Fibroblast of lung (primary cell): ENCODE measurements at regions not wholly inside any gene's neighbourhood (a gene's known extent, or its start where the extent isn't known, plus 50 kb on each side); places are given as distances from the start of the nearest gene placed in this dataset.

ENCODE experiments used
- DNase-seq, 2 donors: peaks; one replicate each; pipeline versions ENCODE4 v3.0.0 to v3.0.0-alpha.2; 2010; ENCODE audit warnings: low read depth in 2 of 2
- H2AFZ ChIP-seq: 2 replicates; pipeline ENCODE4 v1.5.1; 2012; ENCODE audit warnings: low read length, control low read depth, inconsistent platforms
- H3K27ac ChIP-seq: 2 replicates; pipeline ENCODE4 v1.5.1; 2011; ENCODE audit warnings: low read length, control low read depth; ENCODE audit not compliant: insufficient read depth
- H3K27me3 ChIP-seq: 2 replicates; pipeline ENCODE4 v1.5.1; 2011; ENCODE audit warnings: mild to moderate bottlenecking, low read length; ENCODE audit not compliant: control insufficient read depth, insufficient read depth
- H3K36me3 ChIP-seq: 2 replicates; pipeline ENCODE4 v1.5.1; 2011; ENCODE audit warnings: low read length; ENCODE audit not compliant: control insufficient read depth, insufficient read depth
- H3K4me1 ChIP-seq: 2 replicates; pipeline ENCODE4 v1.5.1; 2011; ENCODE audit warnings: low read length; ENCODE audit not compliant: control insufficient read depth, insufficient read depth; ENCODE audit errors: extremely low read depth
- H3K4me2 ChIP-seq: 2 replicates; pipeline ENCODE4 v1.5.1; 2011; ENCODE audit warnings: low read length, control low read depth; ENCODE audit not compliant: insufficient read depth; ENCODE audit errors: extremely low read depth
- H3K4me3 ChIP-seq, 4 experiments: fragments of 200-600 bp in 1 of 4; sonication (generic) in 1 of 4; replicated peaks in 1 of 4; 2 replicates each; pipeline ENCODE4 v1.5.1; 2011 to 2016; ENCODE audit warnings: low read length in 4 of 4, low read depth in 3 of 4, mild to moderate bottlenecking in 3 of 4, control low read depth in 2 of 4, inconsistent platforms in 1 of 4, mixed read lengths in 1 of 4; ENCODE audit not compliant: insufficient read depth in 1 of 4; ENCODE audit errors: control extremely low read depth in 1 of 4
- H3K79me2 ChIP-seq: 2 replicates; pipeline ENCODE4 v1.5.1; 2012; ENCODE audit warnings: mild to moderate bottlenecking, low read length, inconsistent platforms; ENCODE audit not compliant: control insufficient read depth, insufficient read depth
- H3K9ac ChIP-seq: 2 replicates; pipeline ENCODE4 v1.5.1; 2011; ENCODE audit warnings: mild to moderate bottlenecking, low read length, control low read depth; ENCODE audit not compliant: insufficient read depth
- H3K9me3 ChIP-seq: 2 replicates; pipeline ENCODE4 v1.5.1; 2012; ENCODE audit warnings: low read depth, low read length; ENCODE audit not compliant: control insufficient read depth, insufficient read depth
- H4K20me1 ChIP-seq: 2 replicates; pipeline ENCODE4 v1.5.1; 2011; ENCODE audit warnings: low read length; ENCODE audit not compliant: control insufficient read depth, insufficient read depth; ENCODE audit errors: extremely low read depth
- CTCF ChIP-seq, 2 donors: IDR thresholded peaks in 1 of 2; conservative IDR thresholded peaks in 1 of 2; 1 replicate in 1 of 2; 2 replicates in 1 of 2; pipeline ENCODE4 v1.5.1; 2011 to 2012; ENCODE audit warnings: low read length in 2 of 2, control low read depth in 1 of 2, inconsistent platforms in 1 of 2, low read depth in 1 of 2, mild to moderate bottlenecking in 1 of 2
- EZH2 ChIP-seq: IDR thresholded peaks from 2 replicates; pipeline ENCODE4 v1.5.1; 2012; ENCODE audit warnings: low read length, control low read depth, mild to moderate bottlenecking; ENCODE audit errors: missing control alignments

DNA sequence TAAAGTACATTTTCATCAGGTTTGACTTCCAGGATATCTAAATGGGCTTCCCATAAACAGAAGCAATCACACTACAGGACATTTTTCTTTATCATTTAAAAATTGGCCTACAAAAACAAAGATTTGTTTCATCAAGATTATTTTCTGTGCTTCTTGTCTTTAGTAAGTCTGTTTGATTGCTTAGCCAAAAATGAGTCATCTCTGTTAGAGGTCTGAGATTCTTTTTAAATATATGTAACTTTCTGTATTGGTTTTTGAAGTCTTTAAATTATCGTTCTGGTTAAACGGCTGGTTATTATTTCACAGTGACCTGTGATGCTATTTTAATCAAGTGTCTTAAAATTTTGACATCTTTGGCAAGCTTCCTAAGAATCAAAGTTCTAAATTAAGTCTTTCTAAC, 62.7 kb downstream of the SLITRK1 start:
- Histone ChIP-seq H3K9me3 (no peaks in the 10 kb centered on the region), H3K4me1 (no peaks in the 10 kb centered on the region), H4K20me1 (no peaks in the 10 kb centered on the region), H2AFZ (no peak overlapping the region), H3K79me2 (no peaks in the 10 kb centered on the region), H3K4me3 (no peak overlapping the region), H3K27me3 (no peaks in the 10 kb centered on the region), H3K36me3 (no peaks in the 10 kb centered on the region), H3K9ac (no peak overlapping the region), H3K4me2 (no peak overlapping the region), H3K27ac (no peak overlapping the region)
- TF ChIP-seq CTCF (conservative IDR thresholded peaks at IDR 0.05 in 1 of 2, IDR thresholded peaks at IDR 0.05 in 1 of 2; ENCODE audit: low read depth in 1 of 2, low read length in 2 of 2) (no peak), EZH2 (no peak)
- DNase-seq: peak; percentile 3 to 65

- no peak overlapping the region for H3K27ac ChIP-seq
- H3K9me3 ChIP-seq: no peaks in the 10 kb centered on the region
- no peaks in the 10 kb centered on the region for H3K27me3 ChIP-seq
- H3K79me2 ChIP-seq: no peaks in the 10 kb centered on the region
- no peak overlapping the region for H2AFZ ChIP-seq
- no peak overlapping the region for H3K4me2 ChIP-seq
- H4K20me1 ChIP-seq: no peaks in the 10 kb centered on the region
- no peaks in the 10 kb centered on the region for H3K4me1 ChIP-seq
- peak in 1 of 2 donors; percentile 67 for DNase-seq
- H3K36me3 ChIP-seq: no peaks in the 10 kb centered on the region
- no peak overlapping the region for H3K4me3 ChIP-seq
- TF ChIP-seq CTCF (conservative IDR thresholded peaks at IDR 0.05 in 1 of 2, IDR thresholded peaks at IDR 0.05 in 1 of 2; ENCODE audit: low read depth in 1 of 2, low read length in 2 of 2) (no peak), EZH2 (no peak)
- H3K9ac ChIP-seq: no peak overlapping the region
Measured at GRCh38 chr13:83819156-83819555, 63.1 kb downstream of the SLITRK1 start.

- H3K4me1 ChIP-seq: no peaks in the 10 kb centered on the region
- H3K36me3 ChIP-seq: no peaks in the 10 kb centered on the region
- TF ChIP-seq CTCF (conservative IDR thresholded peaks at IDR 0.05 in 1 of 2, IDR thresholded peaks at IDR 0.05 in 1 of 2; ENCODE audit: low read depth in 1 of 2, low read length in 2 of 2) (no peak), EZH2 (no peak)
Measured at GRCh38 chr13:83816081-83816480, 66.2 kb downstream of the SLITRK1 start.

More at GRCh38 chr13:83816081-83816480, 66.2 kb downstream of the SLITRK1 start:
- no peak overlapping the region for H3K4me2 ChIP-seq
- H3K9me3 ChIP-seq: no peaks in the 10 kb centered on the region
- H3K9ac ChIP-seq: no peak overlapping the region
- no peaks in the 10 kb centered on the region for H3K27me3 ChIP-seq
- no peak overlapping the region for H3K27ac ChIP-seq
- no peak overlapping the region for H2AFZ ChIP-seq
- H3K79me2 ChIP-seq: no peaks in the 10 kb centered on the region
- no peak overlapping the region for H3K4me3 ChIP-seq
- no peak for DNase-seq
- no peaks in the 10 kb centered on the region for H4K20me1 ChIP-seq
